Neural progenitor cell (in vitro differentiated cells): ENCODE measurements at regions not wholly inside any gene's neighbourhood (a gene's known extent, or its start where the extent isn't known, plus 50 kb on each side); places are given as distances from the start of the nearest gene placed in this dataset.

Experiments
- EZH2 ChIP-seq: fragments of 200-600 bp; sonication (generic); IDR thresholded peaks from 2 replicates; pipeline ENCODE4 v1.6.1; 2017; ENCODE audit warnings: antibody characterized with exemption, mild to moderate bottlenecking, moderate library complexity
- TF ChIP-seq, protein P1 (sequence below): fragments of 200-600 bp; sonication (generic); IDR thresholded peaks from 2 replicates; pipeline ENCODE4 v1.5.1; 2017; ENCODE audit warnings: antibody characterized with exemption, mild to moderate bottlenecking

- TF ChIP-seq, protein P1, sequence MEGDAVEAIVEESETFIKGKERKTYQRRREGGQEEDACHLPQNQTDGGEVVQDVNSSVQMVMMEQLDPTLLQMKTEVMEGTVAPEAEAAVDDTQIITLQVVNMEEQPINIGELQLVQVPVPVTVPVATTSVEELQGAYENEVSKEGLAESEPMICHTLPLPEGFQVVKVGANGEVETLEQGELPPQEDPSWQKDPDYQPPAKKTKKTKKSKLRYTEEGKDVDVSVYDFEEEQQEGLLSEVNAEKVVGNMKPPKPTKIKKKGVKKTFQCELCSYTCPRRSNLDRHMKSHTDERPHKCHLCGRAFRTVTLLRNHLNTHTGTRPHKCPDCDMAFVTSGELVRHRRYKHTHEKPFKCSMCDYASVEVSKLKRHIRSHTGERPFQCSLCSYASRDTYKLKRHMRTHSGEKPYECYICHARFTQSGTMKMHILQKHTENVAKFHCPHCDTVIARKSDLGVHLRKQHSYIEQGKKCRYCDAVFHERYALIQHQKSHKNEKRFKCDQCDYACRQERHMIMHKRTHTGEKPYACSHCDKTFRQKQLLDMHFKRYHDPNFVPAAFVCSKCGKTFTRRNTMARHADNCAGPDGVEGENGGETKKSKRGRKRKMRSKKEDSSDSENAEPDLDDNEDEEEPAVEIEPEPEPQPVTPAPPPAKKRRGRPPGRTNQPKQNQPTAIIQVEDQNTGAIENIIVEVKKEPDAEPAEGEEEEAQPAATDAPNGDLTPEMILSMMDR = peak; percentile 89
- TF ChIP-seq EZH2 = no peak
Measured at GRCh38 chr16:6684076-6684673, 648.5 kb upstream of the RBFOX1 start.
